Motor neuron (in vitro differentiated cells): ENCODE measurements at regions not wholly inside any gene's neighbourhood (a gene's known extent, or its start where the extent isn't known, plus 50 kb on each side); places are given as distances from the start of the nearest gene placed in this dataset.

Experiments
- ATAC-seq, 8 experiments: fragments of 200-7000 bp; cut with Tn5 transposase; replicated peaks in 6 of 8; 2 replicates each; pipeline ENCODE4 v1.8.0; 2021; ENCODE audit warnings: mild to moderate bottlenecking in 8 of 8, moderate library complexity in 8 of 8
- H3K27ac ChIP-seq, 2 donors: fragments of 250-450 bp; sonication (Bioruptor Pico); 2 replicates each; pipeline ENCODE4 v1.9.0; 2021; ENCODE audit warnings: antibody characterized with exemption in 2 of 2, mild to moderate bottlenecking in 2 of 2, moderate library complexity in 1 of 2
- H3K4me1 ChIP-seq, 2 donors: fragments of 250-450 bp; sonication (Bioruptor Pico); replicated peaks in 1 of 2; 2 replicates each; pipeline ENCODE4 v1.6.1; 2021; ENCODE audit warnings: antibody characterized with exemption in 2 of 2, mild to moderate bottlenecking in 2 of 2, moderate library complexity in 1 of 2
- H3K4me3 ChIP-seq, 5 donors: fragments of 250-450 bp; sonication (Bioruptor Pico); 2 replicates each; pipeline ENCODE4 v1.9.0; 2021; ENCODE audit warnings: antibody characterized with exemption in 5 of 5, mild to moderate bottlenecking in 5 of 5, moderate library complexity in 4 of 5
- WGBS, 10 experiments: fragments of 450-650 bp; shearing (Covaris generic); methylation state at CpG; one replicate each; pipeline ENCODE4 v1.0.0; 2022; 5-methylcytosine and 5-hydroxymethylcytosine counted together
- in situ Hi-C, 9 experiments: fragments of 400-800 bp; cut with MboI; loops; one replicate each; pipeline ENCODE4 v1.15.0; 2021; ENCODE audit warnings: low sequenced_read_pairs in 9 of 9, low pct_unique_long_range_greater_than_20kb in 2 of 9; ENCODE audit not compliant: unreplicated experiment in 9 of 9

GRCh38 chr3:164470471-164470870, 607.8 kb downstream of the SI start:
- ATAC-seq: no peak
- WGBS, 10 experiments: 0 to 100% (median 71%) methylated on average over 1 to 2 of the region's 3 CpGs; no CpG with 5 or more reads in 6 of the 10 experiments

GRCh38 chr3:164468055-164468454, 610.2 kb downstream of the SI start:
- in situ Hi-C loops: no loop called here
- no peak overlapping the region for H3K27ac ChIP-seq
- no peak for ATAC-seq
- H3K4me1 ChIP-seq: no peaks in the 10 kb centered on the region
- H3K4me3 ChIP-seq: no peak overlapping the region
- 2 to 87% (median 56%) methylated on average over 2 to 6 of the region's 6 CpGs for WGBS, 10 experiments

More at GRCh38 chr3:164470471-164470870, 607.8 kb downstream of the SI start:
- H3K27ac ChIP-seq: no peak overlapping the region
- in situ Hi-C loops: no loop called here
- H3K4me3 ChIP-seq: no peak overlapping the region
- no peaks in the 10 kb centered on the region for H3K4me1 ChIP-seq

GRCh38 chr3:164467007-164467406, 611.3 kb downstream of the SI start:
- no peak for ATAC-seq
- 22 to 100% (median 83%) methylated on average over 1 of the region's 1 CpG; no CpG with 5 or more reads in 5 of the 10 experiments for WGBS, 10 experiments
- H3K4me1 ChIP-seq: no peaks in the 10 kb centered on the region
- no peak overlapping the region for H3K4me3 ChIP-seq
- no peak overlapping the region for H3K27ac ChIP-seq
- in situ Hi-C loops: no loop called here

- no peak for ATAC-seq
- H3K27ac ChIP-seq: no peak overlapping the region
- 7 to 100% (median 100%) methylated on average over 1 to 2 of the region's 2 CpGs; no CpG with 5 or more reads in 1 of the 10 experiments for WGBS, 10 experiments
- H3K4me3 ChIP-seq: no peak overlapping the region
- in situ Hi-C loops: no loop called here
- H3K4me1 ChIP-seq: no peaks in the 10 kb centered on the region
These were observed 613.1 kb downstream of the SI start for GRCh38 chr3:164465172-164465571.

- H3K27ac ChIP-seq: no peak overlapping the region
- peak in 2 of 8 experiments; percentile 24 to 43 for ATAC-seq
- H3K4me3 ChIP-seq: no peak overlapping the region
- no peaks in the 10 kb centered on the region for H3K4me1 ChIP-seq
- in situ Hi-C loops: no loop called here
- 0 to 100% (median 88%) methylated on average over 1 to 3 of the region's 3 CpGs for WGBS, 10 experiments
These were observed 617.4 kb downstream of the SI start for GRCh38 chr3:164460851-164461250.

- in situ Hi-C loops: no loop called here
- no peak overlapping the region for H3K4me3 ChIP-seq
- peak in 1 of 8 experiments; percentile 55 for ATAC-seq
- no peak overlapping the region for H3K27ac ChIP-seq
- 0 to 100% (median 72%) methylated on average over 1 to 4 of the region's 4 CpGs; no CpG with 5 or more reads in 2 of the 10 experiments for WGBS, 10 experiments
- no peaks in the 10 kb centered on the region for H3K4me1 ChIP-seq
These were observed 618.7 kb downstream of the SI start for GRCh38 chr3:164459521-164460151.

GRCh38 chr3:164458986-164459385, 619.3 kb downstream of the SI start:
- Histone ChIP-seq H3K27ac (no peak overlapping the region), H3K4me1 (no peaks in the 10 kb centered on the region), H3K4me3 (no peak overlapping the region)
- WGBS, 10 experiments: 0 to 100% (median 84%) methylated on average over 1 to 4 of the region's 4 CpGs; no CpG with 5 or more reads in 1 of the 10 experiments
- in situ Hi-C loops: no loop called here
- no peak for ATAC-seq

- 0 to 100% (median 35%) methylated on average over 1 of the region's 1 CpG; no CpG with 5 or more reads in 2 of the 10 experiments for WGBS, 10 experiments
- no peaks in the 10 kb centered on the region for H3K4me1 ChIP-seq
- H3K4me3 ChIP-seq: no peak overlapping the region
- no peak for ATAC-seq
- H3K27ac ChIP-seq: no peak overlapping the region
- in situ Hi-C loops: no loop called here
These were observed 624.6 kb downstream of the SI start for GRCh38 chr3:164453714-164454113.

GRCh38 chr3:164452707-164453106, 625.6 kb downstream of the SI start:
- in situ Hi-C loops: no loop called here
- Histone ChIP-seq H3K4me1 (no peaks in the 10 kb centered on the region), H3K4me3 (no peak overlapping the region), H3K27ac (no peak overlapping the region)
- 14 to 100% (median 80%) methylated on average over 1 of the region's 1 CpG; no CpG with 5 or more reads in 5 of the 10 experiments for WGBS, 10 experiments
- no peak for ATAC-seq

GRCh38 chr3:164451072-164451910, 627.0 kb downstream of the SI start:
- 0 to 100% (median 20%) methylated on average over 1 of the region's 5 CpGs; no CpG with 5 or more reads in 3 of the 10 experiments for WGBS, 10 experiments
- Histone ChIP-seq H3K4me1 (no peaks in the 10 kb centered on the region), H3K4me3 (no peak overlapping the region), H3K27ac (no peak overlapping the region)
- ATAC-seq: peak in 2 of 8 experiments; percentile 22 to 84
- in situ Hi-C loops: no loop called here

- in situ Hi-C loops: no loop called here
- H3K27ac ChIP-seq: no peak overlapping the region
- H3K4me1 ChIP-seq: no peaks in the 10 kb centered on the region
- no peak overlapping the region for H3K4me3 ChIP-seq
- no peak for ATAC-seq
- WGBS, 10 experiments: 13 to 84% (median 58%) methylated on average over 2 to 4 of the region's 4 CpGs
These were observed 627.9 kb downstream of the SI start for GRCh38 chr3:164450276-164450905.

GRCh38 chr3:164419220-164419619, 659.1 kb downstream of the SI start:
- no peak for ATAC-seq
- Histone ChIP-seq H3K27ac (no peak overlapping the region), H3K4me1 (no peaks in the 10 kb centered on the region), H3K4me3 (no peak overlapping the region)
- 0 to 100% (median 44%) methylated on average over 1 of the region's 1 CpG; no CpG with 5 or more reads in 2 of the 10 experiments for WGBS, 10 experiments
- in situ Hi-C loops: no loop called here

- WGBS, 10 experiments: 0 to 33% (median 8%) methylated on average over 1 of the region's 1 CpG; no CpG with 5 or more reads in 4 of the 10 experiments
- H3K27ac ChIP-seq: no peak overlapping the region
- H3K4me1 ChIP-seq: no peaks in the 10 kb centered on the region
- no peak overlapping the region for H3K4me3 ChIP-seq
- in situ Hi-C loops: no loop called here
- peak in 5 of 8 experiments; percentile 77 to 98 (median 93) for ATAC-seq
These were observed 659.9 kb downstream of the SI start for GRCh38 chr3:164418414-164418813.
